C4-2B (cell line): ENCODE measurements at regions not wholly inside any gene's neighbourhood (a gene's known extent, or its start where the extent isn't known, plus 50 kb on each side); places are given as distances from the start of the nearest gene placed in this dataset.

Source experiments
- H3K27ac ChIP-seq: fragments of 450-650 bp; 2 replicates; pipeline ENCODE4 v1.5.1; 2017
- CTCF ChIP-seq: fragments of 450-650 bp; conservative IDR thresholded peaks from 2 replicates; pipeline ENCODE4 v1.5.1; 2017; ENCODE audit warnings: mild to moderate bottlenecking
- ZFX ChIP-seq: fragments of 450-650 bp; IDR thresholded peaks from 2 replicates; pipeline ENCODE4 v1.6.1; 2017

- no peak for TF ChIP-seq CTCF
- no peak for TF ChIP-seq ZFX
- H3K27ac ChIP-seq = peak overlapping the region; percentile 51; the same call in 1 of the 2 replicates
Observed at GRCh38 chr12:13440844-13441243, 244.3 kb downstream of the EMP1 start.

GRCh38 chr12:13437541-13437940 is 241.0 kb downstream of the EMP1 start:
- H3K27ac ChIP-seq = no peak overlapping the region
- TF ChIP-seq CTCF = peak; percentile 12; the same call in 1 of the 2 replicates
- TF ChIP-seq ZFX = no peak

- no peak overlapping the region for H3K27ac ChIP-seq
- TF ChIP-seq CTCF = no peak
- TF ChIP-seq ZFX = no peak
Observed at GRCh38 chr12:13436696-13437391, 240.3 kb downstream of the EMP1 start.

GRCh38 chr12:13436182-13436581 is 239.7 kb downstream of the EMP1 start:
- TF ChIP-seq CTCF = no peak
- no peak for TF ChIP-seq ZFX
- no peak overlapping the region for H3K27ac ChIP-seq

GRCh38 chr12:13435235-13435933 is 238.9 kb downstream of the EMP1 start:
- H3K27ac ChIP-seq = no peak overlapping the region
- TF ChIP-seq CTCF (no peak), ZFX (no peak)

GRCh38 chr12:13433768-13434167 is 237.2 kb downstream of the EMP1 start:
- TF ChIP-seq CTCF = no peak
- TF ChIP-seq ZFX = no peak
- H3K27ac ChIP-seq = no peak overlapping the region

GRCh38 chr12:13431041-13431440 is 234.5 kb downstream of the EMP1 start:
- H3K27ac ChIP-seq = no peak overlapping the region
- TF ChIP-seq ZFX = no peak
